ENCODE measurements at regions not wholly inside any gene's neighbourhood (a gene's known extent, or its start where the extent isn't known, plus 50 kb on each side); places are given as distances from the start of the nearest gene placed in this dataset.

DNA sequence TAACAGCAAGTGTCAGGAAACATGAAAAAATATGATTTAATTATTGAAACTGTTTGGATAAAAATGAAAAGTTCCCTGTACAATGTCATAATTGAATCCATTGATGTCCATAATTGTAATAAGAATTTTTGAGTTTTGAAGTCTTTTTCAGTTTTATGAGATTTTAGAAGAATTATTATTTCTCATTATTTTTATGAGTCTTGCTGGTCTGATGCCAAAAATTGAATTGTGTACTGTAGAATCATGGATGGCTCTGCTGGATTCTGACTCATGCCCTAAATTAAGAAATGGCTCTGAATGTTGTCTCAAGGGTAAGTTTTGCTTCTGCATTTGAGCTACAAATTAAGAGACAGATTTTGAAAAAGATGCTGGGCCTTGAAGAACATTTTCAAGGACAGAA, 132.8 kb upstream of the MAP9 start:
- H3K9me3 ChIP-seq (replicated peaks; ENCODE audit: insufficient read depth, low read length), result no peaks in the 10 kb centered on the region
- H4K20me1 ChIP-seq (ENCODE audit: insufficient read depth, low read length), result no peaks in the 10 kb centered on the region
- TF ChIP-seq EZH2 (optimal IDR thresholded peaks at IDR 0.05; ENCODE audit: low read depth, low read length) (no peak), EZH2phosphoT487 (IDR thresholded peaks at IDR 0.05; ENCODE audit: low read length) (no peak), CTCF (IDR thresholded peaks at IDR 0.05; ENCODE audit: low read length) (no peak)
- DNase-seq, result no peak
- no peaks in the 10 kb centered on the region for H3K79me2 ChIP-seq (ENCODE audit: low read length)
- H3F3A ChIP-seq (ENCODE audit: insufficient read depth, low read length), result no peaks in the 10 kb centered on the region
- H3K9me2 ChIP-seq (replicated peaks; ENCODE audit: insufficient read depth, low read length), result no peaks in the 10 kb centered on the region; the same call in 1 of the 2 replicates
- no peak overlapping the region for H3K9ac ChIP-seq (ENCODE audit: low read length)
- no peaks in the 10 kb centered on the region for H3K4me1 ChIP-seq (ENCODE audit: low read length)
- H3K4me3 ChIP-seq (ENCODE audit: low read length), result no peak overlapping the region
- no peak overlapping the region for H2AFZ ChIP-seq (ENCODE audit: low read length)
- no peak overlapping the region for H3K4me2 ChIP-seq (ENCODE audit: low read depth, low read length)
- no peak overlapping the region for H3K27ac ChIP-seq (ENCODE audit: low read length)
- no peaks in the 10 kb centered on the region for H3K36me3 ChIP-seq (replicated peaks; ENCODE audit: insufficient read depth, low read length)
- H3K27me3 ChIP-seq (replicated peaks; ENCODE audit: insufficient read depth, low read length), result no peaks in the 10 kb centered on the region

DNA sequence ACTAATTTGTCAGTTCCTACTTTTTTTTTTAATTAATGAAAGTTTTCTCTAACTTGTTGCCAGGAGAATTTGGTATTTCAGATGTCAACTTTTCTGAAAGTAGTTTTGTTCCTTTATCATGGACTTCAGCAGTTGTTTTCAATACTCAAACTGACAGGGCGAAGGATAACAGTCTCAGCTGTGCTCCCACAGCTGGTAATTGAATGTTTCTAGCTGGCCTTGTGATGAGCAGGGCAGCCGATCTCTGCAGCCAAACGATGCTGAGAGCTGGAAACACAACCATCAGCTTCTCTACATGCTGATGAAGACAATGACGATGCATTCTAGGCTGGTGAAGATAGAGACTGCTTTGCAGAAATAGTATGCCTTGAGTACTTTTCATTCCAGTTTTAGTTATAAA, 130.0 kb upstream of the MAP9 start:
- no peak overlapping the region for H3K4me2 ChIP-seq (ENCODE audit: low read depth, low read length)
- H4K20me1 ChIP-seq (ENCODE audit: insufficient read depth, low read length), result no peaks in the 10 kb centered on the region
- H3K79me2 ChIP-seq (ENCODE audit: low read length), result no peaks in the 10 kb centered on the region
- no peaks in the 10 kb centered on the region for H3K9me2 ChIP-seq (replicated peaks; ENCODE audit: insufficient read depth, low read length)
- no peak overlapping the region for H2AFZ ChIP-seq (ENCODE audit: low read length)
- H3K9ac ChIP-seq (ENCODE audit: low read length), result no peak overlapping the region
- no peaks in the 10 kb centered on the region for H3K36me3 ChIP-seq (replicated peaks; ENCODE audit: insufficient read depth, low read length)
- TF ChIP-seq EZH2phosphoT487 (IDR thresholded peaks at IDR 0.05; ENCODE audit: low read length), result no peak
- no peak for TF ChIP-seq EZH2 (optimal IDR thresholded peaks at IDR 0.05; ENCODE audit: low read depth, low read length)
- TF ChIP-seq CTCF (IDR thresholded peaks at IDR 0.05; ENCODE audit: low read length), result no peak
- no peak overlapping the region for H3K27ac ChIP-seq (ENCODE audit: low read length)
- H3K4me1 ChIP-seq (ENCODE audit: low read length), result no peaks in the 10 kb centered on the region
- H3K27me3 ChIP-seq (replicated peaks; ENCODE audit: insufficient read depth, low read length), result no peaks in the 10 kb centered on the region
- no peak for DNase-seq
- no peaks in the 10 kb centered on the region for H3K9me3 ChIP-seq (replicated peaks; ENCODE audit: insufficient read depth, low read length)
- no peaks in the 10 kb centered on the region for H3F3A ChIP-seq (ENCODE audit: insufficient read depth, low read length)
- H3K4me3 ChIP-seq (ENCODE audit: low read length), result no peak overlapping the region

- Histone ChIP-seq H3K9ac (ENCODE audit: low read length) (no peak overlapping the region), H3K4me1 (ENCODE audit: low read length) (no peaks in the 10 kb centered on the region), H3K79me2 (ENCODE audit: low read length) (no peaks in the 10 kb centered on the region), H3K4me3 (ENCODE audit: low read length) (no peak overlapping the region), H3K4me2 (ENCODE audit: low read depth, low read length) (no peak overlapping the region), H4K20me1 (ENCODE audit: insufficient read depth, low read length) (no peaks in the 10 kb centered on the region), H3K9me2 (replicated peaks; ENCODE audit: insufficient read depth, low read length) (no peaks in the 10 kb centered on the region), H3K9me3 (replicated peaks; ENCODE audit: insufficient read depth, low read length) (no peaks in the 10 kb centered on the region), H3K36me3 (replicated peaks; ENCODE audit: insufficient read depth, low read length) (no peaks in the 10 kb centered on the region), H3F3A (ENCODE audit: insufficient read depth, low read length) (no peaks in the 10 kb centered on the region), H3K27ac (ENCODE audit: low read length) (no peak overlapping the region), H3K27me3 (replicated peaks; ENCODE audit: insufficient read depth, low read length) (no peaks in the 10 kb centered on the region), H2AFZ (ENCODE audit: low read length) (no peak overlapping the region)
- DNase-seq, result no peak
- TF ChIP-seq CTCF (IDR thresholded peaks at IDR 0.05; ENCODE audit: low read length) (no peak), EZH2phosphoT487 (IDR thresholded peaks at IDR 0.05; ENCODE audit: low read length) (no peak), EZH2 (optimal IDR thresholded peaks at IDR 0.05; ENCODE audit: low read depth, low read length) (no peak)
Observed at GRCh38 chr4:155505321-155505720, 128.6 kb upstream of the MAP9 start.
